ENCODE measurements at regions not wholly inside any gene's neighbourhood (a gene's known extent, or its start where the extent isn't known, plus 50 kb on each side); places are given as distances from the start of the nearest gene placed in this dataset.

- DNase-seq, result no peak
Measured at GRCh38 chr10:47107007-47107747, 192.8 kb upstream of the GDF10 start.

GRCh38 chr10:47109906-47110305 is 190.1 kb upstream of the GDF10 start:
- no peak for DNase-seq

GRCh38 chr10:47111329-47111862 is 188.6 kb upstream of the GDF10 start:
- DNase-seq, result no peak

GRCh38 chr10:47112612-47113011 is 187.4 kb upstream of the GDF10 start:
- DNase-seq, result no peak

- DNase-seq, result no peak
Measured at GRCh38 chr10:47113907-47114500, 186.0 kb upstream of the GDF10 start.

GRCh38 chr10:47114680-47115186 is 185.3 kb upstream of the GDF10 start:
- no peak for DNase-seq

- DNase-seq, result no peak
Measured at GRCh38 chr10:47115322-47115721, 184.7 kb upstream of the GDF10 start.

- DNase-seq, result no peak
Measured at GRCh38 chr10:47116445-47116844, 183.6 kb upstream of the GDF10 start.

GRCh38 chr10:47118326-47118725 is 181.7 kb upstream of the GDF10 start:
- no peak for DNase-seq

- no peak for DNase-seq
Measured at GRCh38 chr10:47121336-47121735, 178.7 kb upstream of the GDF10 start.

GRCh38 chr10:47123716-47124288 is 176.2 kb upstream of the GDF10 start:
- no peak for DNase-seq

GRCh38 chr10:47127188-47127785 is 172.7 kb upstream of the GDF10 start:
- DNase-seq, result no peak

GRCh38 chr10:47130491-47130890 is 169.5 kb upstream of the GDF10 start:
- DNase-seq, result no peak

- no peak for DNase-seq
Measured at GRCh38 chr10:47133871-47134570, 166.0 kb upstream of the GDF10 start.

- DNase-seq, result no peak
Measured at GRCh38 chr10:47136866-47137265, 163.1 kb upstream of the GDF10 start.

- DNase-seq, result no peak
Measured at GRCh38 chr10:47137311-47137851, 162.6 kb upstream of the GDF10 start.

- DNase-seq, result no peak
Measured at GRCh38 chr10:47139121-47139520, 160.9 kb upstream of the GDF10 start.

GRCh38 chr10:47140761-47141348 is 159.1 kb upstream of the GDF10 start:
- no peak for DNase-seq

- no peak for DNase-seq
Measured at GRCh38 chr10:47141349-47141748, 158.6 kb upstream of the GDF10 start.

GRCh38 chr10:47143072-47143471 is 156.9 kb upstream of the GDF10 start:
- DNase-seq, result no peak

GRCh38 chr10:47143473-47143872 is 156.5 kb upstream of the GDF10 start:
- no peak for DNase-seq

- no peak for DNase-seq
Measured at GRCh38 chr10:47144525-47144924, 155.5 kb upstream of the GDF10 start.
